Epithelial cell of proximal tubule (primary cell): ENCODE measurements at regions not wholly inside any gene's neighbourhood (a gene's known extent, or its start where the extent isn't known, plus 50 kb on each side); places are given as distances from the start of the nearest gene placed in this dataset.

Source experiments
- DNase-seq: peaks from one replicate; pipeline ENCODE4 v3.0.0-alpha.2; 2011; ENCODE audit warnings: low read depth
- H3K4me3 ChIP-seq: 2 replicates; pipeline ENCODE4 v1.5.1; 2011; ENCODE audit warnings: low read depth, mild to moderate bottlenecking, low read length
- CTCF ChIP-seq: conservative IDR thresholded peaks from 2 replicates; pipeline ENCODE4 v1.5.1; 2012; ENCODE audit warnings: low read depth, mild to moderate bottlenecking, low read length

GRCh38 chr6:137954253-137954652 lies 87.2 kb downstream of the TNFAIP3 start:
- DNase-seq = no peak
- H3K4me3 ChIP-seq = no peak overlapping the region
- no peak for TF ChIP-seq CTCF

- H3K4me3 ChIP-seq = no peak overlapping the region
- DNase-seq = no peak
- no peak for TF ChIP-seq CTCF
Observed at GRCh38 chr6:137956098-137956488, 89.0 kb downstream of the TNFAIP3 start.

GRCh38 chr6:137957471-137957870 lies 90.4 kb downstream of the TNFAIP3 start:
- DNase-seq = no peak
- no peak overlapping the region for H3K4me3 ChIP-seq
- TF ChIP-seq CTCF = no peak

- no peak for TF ChIP-seq CTCF
- no peak overlapping the region for H3K4me3 ChIP-seq
- DNase-seq = no peak
Observed at GRCh38 chr6:137958811-137959565, 91.9 kb downstream of the TNFAIP3 start.

GRCh38 chr6:137962725-137963124 lies 95.7 kb downstream of the TNFAIP3 start:
- no peak for DNase-seq
- no peak overlapping the region for H3K4me3 ChIP-seq
- no peak for TF ChIP-seq CTCF

- no peak for TF ChIP-seq CTCF
- no peak overlapping the region for H3K4me3 ChIP-seq
- no peak for DNase-seq
Observed at GRCh38 chr6:137964876-137965275, 97.8 kb downstream of the TNFAIP3 start.
